CD4-positive, CD25-positive, alpha-beta regulatory T cell (primary cell): ENCODE measurements at regions not wholly inside any gene's neighbourhood (a gene's known extent, or its start where the extent isn't known, plus 50 kb on each side); places are given as distances from the start of the nearest gene placed in this dataset.

ENCODE experiments used
- ATAC-seq, 2 donors: fragments of 150-1000 bp; cut with Tn5 transposase; one replicate each; pipeline ENCODE4 v1.10.0; 2021; ENCODE audit warnings: low read depth in 2 of 2, moderate number of reproducible peaks in 2 of 2, moderate library complexity in 1 of 2
- DNase-seq, 3 donors: peaks; one replicate each; pipeline versions ENCODE4 v3.0.0 to v3.0.0-alpha.2; 2012 to 2022; ENCODE audit warnings: mixed read lengths in 1 of 3
- H3K27ac ChIP-seq: one replicate; pipeline ENCODE4 v1.7.0; 2013; ENCODE audit warnings: mild to moderate bottlenecking, low read length; ENCODE audit not compliant: insufficient read depth, poor library complexity, severe bottlenecking
- H3K27me3 ChIP-seq: one replicate; pipeline ENCODE4 v1.7.0; 2013; ENCODE audit warnings: low read length; ENCODE audit not compliant: control insufficient read depth, insufficient read depth
- H3K36me3 ChIP-seq: one replicate; pipeline ENCODE4 v1.7.0; 2013; ENCODE audit warnings: mild to moderate bottlenecking, low read length, moderate library complexity; ENCODE audit not compliant: control insufficient read depth, insufficient read depth
- H3K4me1 ChIP-seq: 2 replicates; pipeline ENCODE4 v1.7.0; 2013; ENCODE audit warnings: mild to moderate bottlenecking, low read length; ENCODE audit not compliant: insufficient read depth, control insufficient read depth, poor library complexity, severe bottlenecking
- H3K4me3 ChIP-seq: one replicate; pipeline ENCODE4 v1.7.0; 2013; ENCODE audit warnings: low read depth, mild to moderate bottlenecking, low read length, moderate library complexity
- H3K9me3 ChIP-seq, 2 experiments: 1 replicate in 1 of 2; 2 replicates in 1 of 2; pipeline ENCODE4 v1.7.0; 2013; ENCODE audit warnings: low read length in 2 of 2, mild to moderate bottlenecking in 1 of 2, moderate library complexity in 1 of 2; ENCODE audit not compliant: control insufficient read depth in 2 of 2
- H3K27ac Mint-ChIP-seq, 3 donors: one replicate each; pipeline ENCODE4 v1.8.0; 2020 to 2022; ENCODE audit warnings: mild to moderate bottlenecking in 3 of 3, mixed read lengths in 3 of 3, moderate library complexity in 2 of 3
- H3K27me3 Mint-ChIP-seq: one replicate; pipeline ENCODE4 v1.8.0; 2022; ENCODE audit warnings: mild to moderate bottlenecking, mixed read lengths
- H3K36me3 Mint-ChIP-seq: one replicate; pipeline ENCODE4 v1.8.0; 2020; ENCODE audit warnings: mixed read lengths
- H3K4me1 Mint-ChIP-seq, 4 donors: one replicate each; pipeline ENCODE4 v1.8.0; 2020 to 2022; ENCODE audit warnings: mixed read lengths in 4 of 4, mild to moderate bottlenecking in 1 of 4
- H3K4me3 Mint-ChIP-seq, 4 donors: one replicate each; pipeline ENCODE4 v1.8.0; 2020 to 2022; ENCODE audit warnings: mild to moderate bottlenecking in 4 of 4, mixed read lengths in 4 of 4, moderate library complexity in 3 of 4
- H3K9me3 Mint-ChIP-seq, 7 donors: one replicate each; pipeline ENCODE4 v1.8.0; 2020 to 2022; ENCODE audit warnings: mixed read lengths in 7 of 7, mild to moderate bottlenecking in 3 of 7, moderate library complexity in 2 of 7

DNA sequence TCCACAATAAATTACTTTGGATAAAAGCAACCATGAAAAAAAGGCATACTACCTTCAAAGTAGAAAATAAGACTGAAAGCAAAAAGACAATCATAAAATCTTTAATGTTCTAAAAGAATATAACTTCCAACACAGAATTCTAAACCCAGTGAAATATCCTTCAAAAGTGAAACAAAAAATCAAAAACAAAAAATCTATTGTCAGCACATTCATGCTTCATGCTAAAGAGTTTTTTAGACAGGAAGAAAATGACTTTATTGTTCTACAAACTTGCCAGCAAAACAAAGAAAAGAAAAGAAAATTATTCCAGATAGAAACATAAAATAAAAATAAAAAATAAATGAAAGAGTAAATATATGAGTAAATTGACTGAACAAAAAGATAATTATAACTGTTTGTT is 134.9 kb downstream of the EFHB start:
- H3K4me3 ChIP-seq: no peak overlapping the region
- no peaks in the 10 kb centered on the region for H3K4me1 Mint-ChIP-seq
- H3K36me3 Mint-ChIP-seq: no peaks in the 10 kb centered on the region
- no peaks in the 10 kb centered on the region for H3K4me1 ChIP-seq
- peaks cover 3 to 24% (median 11%) of the 10 kb centered on the region in 7 donors for H3K9me3 Mint-ChIP-seq
- H3K36me3 ChIP-seq: no peaks in the 10 kb centered on the region
- no peak for ATAC-seq
- H3K27me3 Mint-ChIP-seq: no peaks in the 10 kb centered on the region
- H3K27ac ChIP-seq: no peak overlapping the region
- H3K27ac Mint-ChIP-seq: no peak overlapping the region
- peaks cover 2 to 15% of the 10 kb centered on the region in 2 experiments for H3K9me3 ChIP-seq
- no peak for DNase-seq
- H3K4me3 Mint-ChIP-seq: no peak overlapping the region
- no peaks in the 10 kb centered on the region for H3K27me3 ChIP-seq

DNA sequence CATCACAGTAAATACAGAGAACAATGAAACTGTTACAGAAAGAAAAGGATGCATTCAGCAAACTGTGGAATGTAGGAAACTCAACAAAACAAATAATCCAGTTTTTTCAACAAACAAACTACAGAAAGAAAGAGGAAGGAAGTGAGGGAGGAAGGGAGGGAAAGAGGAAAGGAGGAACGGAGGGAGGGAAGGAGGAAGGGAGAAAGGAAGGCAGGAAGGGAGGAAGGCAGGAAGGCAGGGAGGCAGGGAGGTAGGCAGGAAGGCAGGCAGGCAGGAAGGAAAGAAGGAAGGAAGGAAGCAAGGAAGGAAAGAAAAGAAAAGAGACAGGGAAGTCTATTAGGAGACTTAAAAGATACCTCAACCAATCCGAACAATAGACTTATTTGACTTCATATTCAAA is 135.7 kb downstream of the EFHB start:
- Mint-ChIP-seq H3K27me3 (peaks cover 3% of the 10 kb centered on the region), H3K9me3 (peaks cover 3 to 24% (median 7%) of the 10 kb centered on the region in 7 donors), H3K27ac (no peak overlapping the region), H3K4me1 (no peaks in the 10 kb centered on the region), H3K4me3 (no peak overlapping the region), H3K36me3 (no peaks in the 10 kb centered on the region)
- DNase-seq (no peak), ATAC-seq (no peak)
- Histone ChIP-seq H3K4me3 (no peak overlapping the region), H3K36me3 (no peaks in the 10 kb centered on the region), H3K27ac (no peak overlapping the region), H3K4me1 (no peaks in the 10 kb centered on the region), H3K27me3 (no peaks in the 10 kb centered on the region), H3K9me3 (peaks cover 2 to 7% of the 10 kb centered on the region in 2 experiments)

DNA sequence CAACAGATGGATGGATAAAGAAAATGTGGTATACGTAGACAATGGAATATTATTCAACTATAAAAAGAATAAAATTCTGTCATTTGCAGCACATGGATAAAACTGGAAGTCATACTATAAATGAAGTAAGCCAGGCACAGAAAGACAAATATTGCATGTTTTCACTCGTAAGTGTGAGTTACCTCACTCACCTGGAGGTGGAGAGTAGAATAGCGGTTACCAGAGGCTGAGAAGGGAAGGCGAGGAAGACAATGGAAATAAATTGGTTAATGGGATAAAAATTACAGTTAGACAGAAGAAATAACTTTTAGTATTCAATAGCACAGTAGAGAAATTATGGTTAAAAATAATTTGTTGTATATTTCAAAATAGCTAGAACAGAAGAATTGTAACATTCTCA is 141.6 kb downstream of the EFHB start:
- no peak overlapping the region for H3K27ac ChIP-seq
- H3K4me3 ChIP-seq: no peak overlapping the region
- Mint-ChIP-seq H3K4me3 (no peak overlapping the region), H3K27ac (no peak overlapping the region), H3K4me1 (no peaks in the 10 kb centered on the region), H3K27me3 (peaks cover 6% of the 10 kb centered on the region), H3K36me3 (no peaks in the 10 kb centered on the region), H3K9me3 (peaks cover 0 to 6% (median 0%) of the 10 kb centered on the region in 7 donors)
- ATAC-seq (no peak), DNase-seq (no peak)
- H3K4me1 ChIP-seq: no peaks in the 10 kb centered on the region
- no peaks in the 10 kb centered on the region for H3K36me3 ChIP-seq
- H3K27me3 ChIP-seq: no peaks in the 10 kb centered on the region
- H3K9me3 ChIP-seq: no peaks in the 10 kb centered on the region

DNA sequence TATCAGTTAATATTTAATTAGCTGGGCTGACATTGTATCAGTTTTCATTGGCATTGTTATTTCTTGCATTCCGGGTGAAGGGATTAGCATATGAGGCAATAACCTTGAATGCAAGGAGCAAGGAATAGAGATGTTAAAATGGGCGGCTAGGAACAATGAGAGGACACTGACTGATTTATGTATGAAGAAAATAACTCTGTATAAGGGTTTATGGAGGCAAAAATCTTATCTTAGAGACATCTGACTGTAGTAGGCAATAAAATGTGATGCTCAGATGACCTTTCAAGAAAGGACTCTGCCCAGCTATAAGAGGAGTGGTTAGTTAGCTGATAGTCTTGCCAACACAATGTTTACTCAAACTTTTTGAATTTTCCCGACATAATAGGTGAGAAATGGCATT is 158.3 kb downstream of the EFHB start:
- Histone ChIP-seq H3K36me3 (no peaks in the 10 kb centered on the region), H3K27me3 (no peaks in the 10 kb centered on the region), H3K4me1 (no peaks in the 10 kb centered on the region), H3K9me3 (no peaks in the 10 kb centered on the region), H3K4me3 (no peak overlapping the region), H3K27ac (no peak overlapping the region)
- ATAC-seq: no peak
- Mint-ChIP-seq H3K4me3 (no peak overlapping the region), H3K36me3 (no peaks in the 10 kb centered on the region), H3K4me1 (no peaks in the 10 kb centered on the region), H3K27me3 (no peaks in the 10 kb centered on the region), H3K9me3 (peaks cover 0 to 7% (median 0%) of the 10 kb centered on the region in 7 donors), H3K27ac (no peak overlapping the region)
- no peak for DNase-seq

DNA sequence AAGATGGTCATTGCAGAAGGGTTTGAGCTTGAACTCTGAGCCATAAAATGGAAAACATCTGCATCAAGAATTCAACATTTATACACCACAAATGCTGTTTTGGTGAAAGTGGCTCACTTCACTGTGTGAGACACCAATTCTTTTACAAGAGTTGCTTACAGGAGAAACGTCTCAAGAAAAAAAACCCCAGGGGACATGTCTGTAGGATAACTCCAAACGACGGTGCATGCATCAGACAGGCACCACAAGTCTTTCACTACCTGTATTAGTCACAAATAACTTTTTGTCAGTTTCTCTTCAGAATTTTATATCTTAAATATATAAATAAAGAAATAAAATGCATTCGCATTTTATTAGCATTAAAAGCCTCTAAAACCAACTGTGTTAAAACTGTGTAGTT is 164.3 kb downstream of the EFHB start:
- no peak for DNase-seq
- H3K4me1 ChIP-seq: no peaks in the 10 kb centered on the region

DNA sequence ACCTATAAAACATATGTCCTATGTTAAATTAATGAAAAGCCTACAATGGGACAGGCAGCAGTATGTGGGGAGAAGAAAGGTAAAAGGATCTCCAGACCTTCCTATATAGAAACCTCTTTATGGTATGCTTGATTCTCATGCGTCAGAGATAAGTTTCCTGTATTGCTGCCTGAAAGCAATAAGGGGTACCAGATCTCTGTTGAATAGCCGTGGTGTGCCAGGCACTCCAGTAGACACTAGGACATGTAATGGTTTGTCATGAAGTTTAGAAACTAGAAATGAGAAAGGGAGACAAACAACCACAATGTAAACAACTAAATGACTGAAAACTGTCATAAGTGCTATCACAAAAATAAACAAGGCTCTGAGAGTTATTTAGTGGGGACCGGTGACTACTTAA is 168.1 kb downstream of the EFHB start:
- no peaks in the 10 kb centered on the region for H3K36me3 Mint-ChIP-seq
- H3K27ac Mint-ChIP-seq: no peak overlapping the region
- no peaks in the 10 kb centered on the region for H3K4me1 Mint-ChIP-seq

More for the DNA sequence above, 164.3 kb downstream of the EFHB start:
- Mint-ChIP-seq H3K4me3 (no peak overlapping the region), H3K36me3 (no peaks in the 10 kb centered on the region), H3K4me1 (no peaks in the 10 kb centered on the region), H3K27ac (no peak overlapping the region), H3K9me3 (peaks cover 0 to 3% (median 0%) of the 10 kb centered on the region in 7 donors), H3K27me3 (no peaks in the 10 kb centered on the region)
- Histone ChIP-seq H3K9me3 (no peaks in the 10 kb centered on the region), H3K27ac (no peak overlapping the region), H3K36me3 (no peaks in the 10 kb centered on the region), H3K27me3 (no peaks in the 10 kb centered on the region), H3K4me3 (no peak overlapping the region)
- no peak for ATAC-seq

DNA sequence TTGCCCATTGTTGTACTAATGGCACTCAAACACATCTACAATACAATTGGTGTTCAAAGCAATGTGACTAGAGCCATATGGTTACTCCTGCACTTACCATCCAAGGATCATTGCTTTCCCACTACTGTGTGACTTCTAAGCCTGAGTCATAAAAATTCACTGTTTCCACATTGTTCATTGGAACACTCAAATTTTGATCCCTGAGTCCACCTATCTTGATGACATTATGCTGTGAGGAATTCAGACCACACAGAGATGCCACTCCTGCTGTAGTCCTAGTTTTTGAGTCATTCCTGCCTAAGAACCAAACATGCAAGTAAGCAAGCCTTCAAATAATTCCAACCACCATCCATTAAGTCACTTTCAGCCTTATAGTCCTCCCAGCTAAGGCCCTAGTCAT is 176.2 kb downstream of the EFHB start:
- no peak for DNase-seq
- Histone ChIP-seq H3K27ac (no peak overlapping the region), H3K27me3 (no peaks in the 10 kb centered on the region), H3K36me3 (no peaks in the 10 kb centered on the region), H3K4me3 (no peak overlapping the region), H3K4me1 (no peaks in the 10 kb centered on the region), H3K9me3 (no peaks in the 10 kb centered on the region)
- Mint-ChIP-seq H3K27me3 (no peaks in the 10 kb centered on the region), H3K9me3 (peaks cover 2 to 5% (median 3%) of the 10 kb centered on the region in 7 donors), H3K36me3 (no peaks in the 10 kb centered on the region), H3K4me3 (no peak overlapping the region), H3K4me1 (no peaks in the 10 kb centered on the region), H3K27ac (no peak overlapping the region)
- ATAC-seq: no peak

More for the DNA sequence above, 168.1 kb downstream of the EFHB start:
- no peaks in the 10 kb centered on the region for H3K4me1 ChIP-seq
- no peaks in the 10 kb centered on the region for H3K36me3 ChIP-seq
- no peaks in the 10 kb centered on the region for H3K9me3 ChIP-seq
- H3K4me3 ChIP-seq: no peak overlapping the region
- H3K27me3 Mint-ChIP-seq: no peaks in the 10 kb centered on the region
- ATAC-seq: no peak
- H3K27ac ChIP-seq: no peak overlapping the region
- DNase-seq: no peak
- H3K9me3 Mint-ChIP-seq: peaks cover 0 to 3% (median 0%) of the 10 kb centered on the region in 7 donors
- no peak overlapping the region for H3K4me3 Mint-ChIP-seq
- H3K27me3 ChIP-seq: no peaks in the 10 kb centered on the region

DNA sequence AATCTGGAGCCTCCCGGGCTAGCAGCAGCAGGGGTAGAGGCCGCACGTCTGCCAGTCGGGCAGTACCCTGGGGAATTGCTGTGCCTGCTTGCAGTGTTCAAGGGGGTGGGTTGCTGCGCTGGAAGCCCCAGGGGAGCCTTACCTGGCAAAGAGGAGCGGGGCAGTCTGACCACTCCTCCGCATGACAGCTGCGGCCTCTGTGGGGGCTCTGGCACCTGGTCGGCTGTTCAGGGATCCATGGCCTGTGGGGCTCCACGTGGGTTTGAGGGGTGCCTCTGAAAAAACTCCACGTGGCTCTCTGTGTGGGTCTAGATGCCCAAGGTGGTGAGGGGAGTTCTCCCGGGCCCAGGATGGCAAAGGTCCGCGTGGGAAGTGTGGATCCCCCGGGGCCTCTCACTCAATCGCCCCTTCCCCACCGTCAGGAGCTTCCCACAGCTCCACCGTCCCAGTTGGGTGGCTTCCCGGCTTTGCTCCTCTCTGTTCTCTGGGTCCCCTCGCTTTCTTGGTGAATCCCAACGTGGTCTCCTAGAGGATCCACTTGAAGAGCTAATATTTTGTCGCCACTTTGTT is 184.5 kb downstream of the EFHB start:
- no peaks in the 10 kb centered on the region for H3K27me3 ChIP-seq
- H3K4me1 Mint-ChIP-seq: no peaks in the 10 kb centered on the region
- DNase-seq (no peak), ATAC-seq (no peak)
- H3K4me3 ChIP-seq: no peak overlapping the region
- no peaks in the 10 kb centered on the region for H3K27me3 Mint-ChIP-seq
- no peak overlapping the region for H3K4me3 Mint-ChIP-seq
- H3K36me3 ChIP-seq: no peaks in the 10 kb centered on the region
- no peak overlapping the region for H3K27ac Mint-ChIP-seq
- H3K9me3 Mint-ChIP-seq: peaks cover 0 to 8% (median 3%) of the 10 kb centered on the region in 7 donors
- H3K9me3 ChIP-seq: no peaks in the 10 kb centered on the region
- H3K27ac ChIP-seq: no peak overlapping the region
- no peaks in the 10 kb centered on the region for H3K36me3 Mint-ChIP-seq
- no peaks in the 10 kb centered on the region for H3K4me1 ChIP-seq
